ENCODE measurements at regions not wholly inside any gene's neighbourhood (a gene's known extent, or its start where the extent isn't known, plus 50 kb on each side); places are given as distances from the start of the nearest gene placed in this dataset.
"Not testable (repeated sequence)": the region's sequence is repeated elsewhere in the genome, so short reads cannot be mapped to it uniquely, and the experiment has no call there.

- not testable (repeated sequence) for TF ChIP-seq CTCF (IDR thresholded peaks at IDR 0.05; ENCODE audit: insufficient read depth, low read depth, low read length); EZH2 (IDR thresholded peaks at IDR 0.05; ENCODE audit: insufficient read depth, low read length)
Measured at GRCh38 chr13:65922846-65923245, 1307.3 kb downstream of the PCDH9 start.

All from astrocyte (in vitro differentiated cells and primary cell).